ENCODE measurements at regions not wholly inside any gene's neighbourhood (a gene's known extent, or its start where the extent isn't known, plus 50 kb on each side); places are given as distances from the start of the nearest gene placed in this dataset.

- no peaks in the 10 kb centered on the region for H4K20me1 ChIP-seq (ENCODE audit: insufficient read depth, low read length)
- H3K9me3 ChIP-seq (ENCODE audit: low read depth, low read length): no peaks in the 10 kb centered on the region
- no peaks in the 10 kb centered on the region for H3K36me3 ChIP-seq (ENCODE audit: insufficient read depth, low read length)
- no peak overlapping the region for H3K4me3 ChIP-seq (ENCODE audit: insufficient read depth, low read length)
- no peak overlapping the region for H3K4me2 ChIP-seq (ENCODE audit: insufficient read depth, low read length)
- TF ChIP-seq CTCF (IDR thresholded peaks at IDR 0.05; ENCODE audit: extremely low read depth, low read depth, low read length): no peak
- no peak overlapping the region for H3K27ac ChIP-seq (ENCODE audit: low read depth, low read length)
- no peaks in the 10 kb centered on the region for H3K4me1 ChIP-seq (ENCODE audit: insufficient read depth, low read length)
- no peaks in the 10 kb centered on the region for H3K79me2 ChIP-seq (ENCODE audit: insufficient read depth, low read length)
- no peak for DNase-seq (ENCODE audit: insufficient read length, low spot score, missing footprints)
- no peak overlapping the region for H2AFZ ChIP-seq (ENCODE audit: low read length)
- H3K27me3 ChIP-seq (ENCODE audit: insufficient read depth, low read length): no peaks in the 10 kb centered on the region
Measured at GRCh38 chr19:31961191-31961590, 384.2 kb upstream of the ZNF507 start.

GRCh38 chr19:31961667-31962066 is 383.7 kb upstream of the ZNF507 start:
- H4K20me1 ChIP-seq (ENCODE audit: insufficient read depth, low read length): no peaks in the 10 kb centered on the region
- H3K79me2 ChIP-seq (ENCODE audit: insufficient read depth, low read length): no peaks in the 10 kb centered on the region
- H2AFZ ChIP-seq (ENCODE audit: low read length): no peak overlapping the region
- no peaks in the 10 kb centered on the region for H3K36me3 ChIP-seq (ENCODE audit: insufficient read depth, low read length)
- H3K27ac ChIP-seq (ENCODE audit: low read depth, low read length): no peak overlapping the region
- no peak overlapping the region for H3K4me3 ChIP-seq (ENCODE audit: insufficient read depth, low read length)
- no peaks in the 10 kb centered on the region for H3K9me3 ChIP-seq (ENCODE audit: low read depth, low read length)
- no peaks in the 10 kb centered on the region for H3K27me3 ChIP-seq (ENCODE audit: insufficient read depth, low read length)
- TF ChIP-seq CTCF (IDR thresholded peaks at IDR 0.05; ENCODE audit: extremely low read depth, low read depth, low read length): no peak
- no peak for DNase-seq (ENCODE audit: insufficient read length, low spot score, missing footprints)
- no peaks in the 10 kb centered on the region for H3K4me1 ChIP-seq (ENCODE audit: insufficient read depth, low read length)
- no peak overlapping the region for H3K4me2 ChIP-seq (ENCODE audit: insufficient read depth, low read length)

- Histone ChIP-seq H3K27me3 (ENCODE audit: insufficient read depth, low read length) (no peaks in the 10 kb centered on the region), H3K4me2 (ENCODE audit: insufficient read depth, low read length) (no peak overlapping the region), H3K9me3 (ENCODE audit: low read depth, low read length) (no peaks in the 10 kb centered on the region), H2AFZ (ENCODE audit: low read length) (no peak overlapping the region), H3K4me3 (ENCODE audit: insufficient read depth, low read length) (no peak overlapping the region), H3K4me1 (ENCODE audit: insufficient read depth, low read length) (no peaks in the 10 kb centered on the region), H3K79me2 (ENCODE audit: insufficient read depth, low read length) (no peaks in the 10 kb centered on the region), H3K36me3 (ENCODE audit: insufficient read depth, low read length) (no peaks in the 10 kb centered on the region), H3K27ac (ENCODE audit: low read depth, low read length) (no peak overlapping the region), H4K20me1 (ENCODE audit: insufficient read depth, low read length) (no peaks in the 10 kb centered on the region)
- DNase-seq (ENCODE audit: insufficient read length, low spot score, missing footprints): no peak
- no peak for TF ChIP-seq CTCF (IDR thresholded peaks at IDR 0.05; ENCODE audit: extremely low read depth, low read depth, low read length)
Measured at GRCh38 chr19:31962561-31962996, 382.8 kb upstream of the ZNF507 start.

GRCh38 chr19:31963746-31964145 is 381.7 kb upstream of the ZNF507 start:
- H3K9me3 ChIP-seq (ENCODE audit: low read depth, low read length): no peaks in the 10 kb centered on the region
- no peaks in the 10 kb centered on the region for H3K79me2 ChIP-seq (ENCODE audit: insufficient read depth, low read length)
- H4K20me1 ChIP-seq (ENCODE audit: insufficient read depth, low read length): no peaks in the 10 kb centered on the region
- no peaks in the 10 kb centered on the region for H3K4me1 ChIP-seq (ENCODE audit: insufficient read depth, low read length)
- H3K27ac ChIP-seq (ENCODE audit: low read depth, low read length): no peak overlapping the region
- no peaks in the 10 kb centered on the region for H3K36me3 ChIP-seq (ENCODE audit: insufficient read depth, low read length)
- H3K27me3 ChIP-seq (ENCODE audit: insufficient read depth, low read length): no peaks in the 10 kb centered on the region
- no peak overlapping the region for H3K4me2 ChIP-seq (ENCODE audit: insufficient read depth, low read length)
- no peak overlapping the region for H2AFZ ChIP-seq (ENCODE audit: low read length)
- no peak for DNase-seq (ENCODE audit: insufficient read length, low spot score, missing footprints)
- no peak for TF ChIP-seq CTCF (IDR thresholded peaks at IDR 0.05; ENCODE audit: extremely low read depth, low read depth, low read length)
- H3K4me3 ChIP-seq (ENCODE audit: insufficient read depth, low read length): no peak overlapping the region

Measured in osteoblast (primary cell).